K562 (cell line): ENCODE measurements at regions not wholly inside any gene's neighbourhood (a gene's known extent, or its start where the extent isn't known, plus 50 kb on each side); places are given as distances from the start of the nearest gene placed in this dataset.

ENCODE experiments used
- ATAC-seq: fragments of 200-7000 bp; cut with Tn5 transposase; 3 replicates; pipeline ENCODE4 v1.9.1; 2020; ENCODE audit warnings: moderate library complexity
- BruUV-seq: library from RNA; stranded (reverse); fragments of 400-500 nt; replicated peaks from 2 replicates; lab custom pipeline; 2021; lab: Mats Ljungman, UMichigan
- CTCF ChIA-PET: fragments of 300-600 bp; formaldehyde crosslinking; extraction: SDS; loops from one replicate; lab custom pipeline; 2021; ENCODE audit warnings: low intra/inter-chr PET ratio; lab: Yijun Ruan, JAX
- POLR2A ChIA-PET: fragments of 300-600, 350-650 bp; sonication (Branson Sonifier 250); formaldehyde crosslinking; extraction: SDS; loops from one replicate; lab custom pipeline; 2021; ENCODE audit warnings: antibody characterized with exemption, inconsistent platforms; lab: Yijun Ruan, JAX
- DNase-seq, 4 experiments: peaks; one replicate each; pipeline versions ENCODE4 v3.0.0 to v3.0.0-alpha.2; 2011 to 2018; ENCODE audit warnings: low spot score in 3 of 4, mixed read lengths in 3 of 4; ENCODE audit errors: extremely low read depth in 1 of 4
- FAIRE-seq: peaks from 2 replicates; lab custom pipeline; 2011; peaks lifted over from hg19 to GRCh38; lab: Jason Lieb, UNC
- H2AFZ ChIP-seq: 2 replicates; pipeline ENCODE4 v1.6.0; 2011; ENCODE audit warnings: low read depth, low read length, control low read depth, inconsistent platforms
- H3K27ac ChIP-seq: fragments of 200-600 bp; 3 replicates; pipeline ENCODE4 v1.8.0; 2011; ENCODE audit warnings: low read depth, mild to moderate bottlenecking, control low read depth, inconsistent platforms, low read length, moderate library complexity, mixed read lengths; ENCODE audit errors: extremely low read depth
- H3K27me3 ChIP-seq, 2 experiments: fragments of 300-600 bp in 1 of 2; 2 replicates in 1 of 2; 3 replicates in 1 of 2; pipeline versions ENCODE4 v1.6.0 to v1.8.0; 2011; ENCODE audit warnings: inconsistent platforms in 2 of 2, low read length in 2 of 2, mild to moderate bottlenecking in 1 of 2, mixed read lengths in 1 of 2, moderate library complexity in 1 of 2; ENCODE audit not compliant: control insufficient read depth in 2 of 2, insufficient read depth in 2 of 2
- H3K36me3 ChIP-seq: fragments of 300-600 bp; 3 replicates; pipeline ENCODE4 v1.8.0; 2011; ENCODE audit warnings: mild to moderate bottlenecking, low read length, inconsistent platforms; ENCODE audit not compliant: control insufficient read depth, insufficient read depth
- H3K4me1 ChIP-seq, 2 experiments: fragments of 200-600 bp in 1 of 2; replicated peaks in 1 of 2; 2 replicates in 1 of 2; 3 replicates in 1 of 2; pipeline versions ENCODE4 v1.5.1 to v1.8.0; 2011; ENCODE audit warnings: inconsistent platforms in 2 of 2, low read length in 2 of 2, mild to moderate bottlenecking in 1 of 2, mixed read lengths in 1 of 2, moderate library complexity in 1 of 2; ENCODE audit not compliant: control insufficient read depth in 2 of 2, insufficient read depth in 2 of 2
- H3K4me2 ChIP-seq: 2 replicates; pipeline ENCODE4 v1.6.1; 2011; ENCODE audit warnings: low read length, control low read depth, inconsistent platforms, mixed read lengths; ENCODE audit not compliant: insufficient read depth
- H3K4me3 ChIP-seq: fragments of 200-600 bp; sonication (generic), shearing (Covaris generic); 2 replicates; pipeline ENCODE4 v1.5.1; 2016; ENCODE audit warnings: control low read depth, inconsistent platforms
- H3K79me2 ChIP-seq: fragments of 200-600 bp; 3 replicates; pipeline ENCODE4 v1.8.0; 2011; ENCODE audit warnings: low read length, inconsistent platforms; ENCODE audit not compliant: control insufficient read depth, insufficient read depth
- H3K9ac ChIP-seq, 2 experiments: 2 replicates each; pipeline versions ENCODE4 v1.6.0 to v1.6.1; 2011; ENCODE audit warnings: low read depth in 2 of 2, low read length in 2 of 2, control low read depth in 1 of 2, inconsistent platforms in 1 of 2, mild to moderate bottlenecking in 1 of 2, mixed read lengths in 1 of 2; ENCODE audit not compliant: insufficient read depth in 1 of 2
- H3K9me1 ChIP-seq: one replicate; pipeline ENCODE4 v1.6.0; 2011; ENCODE audit warnings: inconsistent platforms, mild to moderate bottlenecking, low read length, moderate library complexity; ENCODE audit not compliant: control insufficient read depth, insufficient read depth
- H3K9me3 ChIP-seq: replicated peaks from 2 replicates; pipeline ENCODE4 v1.5.1; 2011; ENCODE audit warnings: low read depth, low read length, inconsistent platforms; ENCODE audit not compliant: control insufficient read depth, insufficient read depth
- H4K20me1 ChIP-seq: replicated peaks from 2 replicates; pipeline ENCODE4 v1.6.1; 2011; ENCODE audit warnings: low read length, inconsistent platforms, mixed read lengths; ENCODE audit not compliant: control insufficient read depth, insufficient read depth
- BDP1 ChIP-seq: IDR thresholded peaks from 3 replicates; pipeline ENCODE4 v1.6.1; 2011; ENCODE audit not compliant: insufficient read length, insufficient read depth
- C11orf30 ChIP-seq: fragments of 450-650 bp; IDR thresholded peaks from 2 replicates; pipeline ENCODE4 v1.6.1; 2016; ENCODE audit warnings: low read depth, mild to moderate bottlenecking
- DNMT1 ChIP-seq: fragments of 450-650 bp; IDR thresholded peaks from 2 replicates; pipeline ENCODE4 v1.6.1; 2016; ENCODE audit warnings: antibody characterized with exemption, mild to moderate bottlenecking
- SMARCA4 ChIP-seq: fragments of 450-650 bp; IDR thresholded peaks from 2 replicates; pipeline ENCODE4 v1.6.1; 2016
- SOX6 ChIP-seq: fragments of 450-650 bp; IDR thresholded peaks from 2 replicates; pipeline ENCODE4 v1.6.1; 2014; ENCODE audit warnings: mild to moderate bottlenecking
- WGBS: fragments of 100-300 bp; shearing (Covaris generic); methylation state at CpG from one replicate; pipeline ENCODE4 v1.1.6; 2016; ENCODE audit warnings: low coverage, mixed read lengths; ENCODE audit not compliant: insufficient coverage; ENCODE audit errors: missing lambda C conversion rate; 5-methylcytosine and 5-hydroxymethylcytosine counted together
- in situ Hi-C: fragments of 300-500 bp; cut with MboI; formaldehyde crosslinking; loops from 4 replicates; pipeline ENCODE4 v1.15.0; 2018; ENCODE audit warnings: inconsistent platforms, mixed read lengths
- intact Hi-C: fragments of 100-400 bp; cut with micrococcal nuclease; formaldehyde crosslinking; loops from 2 replicates; pipeline ENCODE4 v1.14.2; 2022
- TF ChIP-seq, protein P1 (sequence below): fragments of 150-350 bp; IDR thresholded peaks from 2 replicates; pipeline ENCODE4 v1.6.1; 2014; ENCODE audit warnings: low read depth, mild to moderate bottlenecking, low read length, borderline replicate concordance

- no peaks in the 10 kb centered on the region for H4K20me1 ChIP-seq
- ChIA-PET POLR2A (no interaction called here), CTCF (no interaction called here)
- BruUV-seq: no TSS peak
- WGBS: 3% methylated on average over 2 of the region's 2 CpGs
- no peak overlapping the region for H3K4me2 ChIP-seq
- DNase-seq: no peak
- H3K4me3 ChIP-seq: no peak overlapping the region
- no peak for FAIRE-seq
- 0 out of 2 replicates have a peak, but pooled peaks cover 2% of the 10 kb centered on the region for H3K9me3 ChIP-seq
- TF ChIP-seq C11orf30 (no peak), SOX6 (no peak), BDP1 (no peak), SMARCA4 (no peak), DNMT1 (no peak)
- TF ChIP-seq, protein P1, sequence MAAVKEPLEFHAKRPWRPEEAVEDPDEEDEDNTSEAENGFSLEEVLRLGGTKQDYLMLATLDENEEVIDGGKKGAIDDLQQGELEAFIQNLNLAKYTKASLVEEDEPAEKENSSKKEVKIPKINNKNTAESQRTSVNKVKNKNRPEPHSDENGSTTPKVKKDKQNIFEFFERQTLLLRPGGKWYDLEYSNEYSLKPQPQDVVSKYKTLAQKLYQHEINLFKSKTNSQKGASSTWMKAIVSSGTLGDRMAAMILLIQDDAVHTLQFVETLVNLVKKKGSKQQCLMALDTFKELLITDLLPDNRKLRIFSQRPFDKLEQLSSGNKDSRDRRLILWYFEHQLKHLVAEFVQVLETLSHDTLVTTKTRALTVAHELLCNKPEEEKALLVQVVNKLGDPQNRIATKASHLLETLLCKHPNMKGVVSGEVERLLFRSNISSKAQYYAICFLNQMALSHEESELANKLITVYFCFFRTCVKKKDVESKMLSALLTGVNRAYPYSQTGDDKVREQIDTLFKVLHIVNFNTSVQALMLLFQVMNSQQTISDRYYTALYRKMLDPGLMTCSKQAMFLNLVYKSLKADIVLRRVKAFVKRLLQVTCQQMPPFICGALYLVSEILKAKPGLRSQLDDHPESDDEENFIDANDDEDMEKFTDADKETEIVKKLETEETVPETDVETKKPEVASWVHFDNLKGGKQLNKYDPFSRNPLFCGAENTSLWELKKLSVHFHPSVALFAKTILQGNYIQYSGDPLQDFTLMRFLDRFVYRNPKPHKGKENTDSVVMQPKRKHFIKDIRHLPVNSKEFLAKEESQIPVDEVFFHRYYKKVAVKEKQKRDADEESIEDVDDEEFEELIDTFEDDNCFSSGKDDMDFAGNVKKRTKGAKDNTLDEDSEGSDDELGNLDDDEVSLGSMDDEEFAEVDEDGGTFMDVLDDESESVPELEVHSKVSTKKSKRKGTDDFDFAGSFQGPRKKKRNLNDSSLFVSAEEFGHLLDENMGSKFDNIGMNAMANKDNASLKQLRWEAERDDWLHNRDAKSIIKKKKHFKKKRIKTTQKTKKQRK: no peak
- intact Hi-C loops (no loop called here), in situ Hi-C loops (no loop called here)
- H3K79me2 ChIP-seq: no peaks in the 10 kb centered on the region
- H3K9me1 ChIP-seq: no peaks in the 10 kb centered on the region
- H3K9ac ChIP-seq: no peak overlapping the region
- no peak overlapping the region for H2AFZ ChIP-seq
- no peaks in the 10 kb centered on the region for H3K4me1 ChIP-seq
- H3K27me3 ChIP-seq: no peaks in the 10 kb centered on the region
- no peak overlapping the region for H3K27ac ChIP-seq
- ATAC-seq: no peak
- no peaks in the 10 kb centered on the region for H3K36me3 ChIP-seq
These were observed 1123.4 kb upstream of the RAG2 start for GRCh38 chr11:37721485-37721884.
